Tibial artery (tissue), 4 donors: ENCODE measurements at regions not wholly inside any gene's neighbourhood (a gene's known extent, or its start where the extent isn't known, plus 50 kb on each side); places are given as distances from the start of the nearest gene placed in this dataset.
"Not testable (repeated sequence)": the region's sequence is repeated elsewhere in the genome, so short reads cannot be mapped to it uniquely, and the experiment has no call there.

ENCODE experiments used
- DNase-seq, 2 donors: peaks; one replicate each; pipeline ENCODE4 v3.0.0-alpha.2; 2019
- H3K27ac ChIP-seq, 2 donors: fragments of 200-600 bp; sonication (generic) in 1 of 2; 1 replicate in 1 of 2; 2 replicates in 1 of 2; pipeline ENCODE4 v1.5.1; 2018 to 2019; ENCODE audit warnings: mild to moderate bottlenecking in 1 of 2
- H3K27me3 ChIP-seq, 2 donors: fragments of 200-600 bp; sonication (generic) in 1 of 2; one replicate each; pipeline versions ENCODE4 v1.5.1 to v1.6.0; 2016 to 2019
- H3K36me3 ChIP-seq, 3 donors: fragments of 200-600 bp; sonication (generic) in 2 of 3; one replicate each; pipeline ENCODE4 v1.5.1; 2016 to 2019; ENCODE audit warnings: mild to moderate bottlenecking in 2 of 3
- H3K4me1 ChIP-seq, 4 donors: fragments of 200-600 bp; sonication (generic) in 2 of 4; 1 replicate in 3 of 4; 2 replicates in 1 of 4; pipeline ENCODE4 v1.5.1; 2016 to 2019
- H3K4me3 ChIP-seq, 2 donors: fragments of 200-600 bp; sonication (generic) in 1 of 2; 1 replicate in 1 of 2; 2 replicates in 1 of 2; pipeline ENCODE4 v1.5.1; 2018 to 2019; ENCODE audit warnings: mild to moderate bottlenecking in 2 of 2
- H3K9me3 ChIP-seq, 3 donors: fragments of 200-600 bp; sonication (generic) in 1 of 3; one replicate each; pipeline ENCODE4 v1.5.1; 2016 to 2019
- intact Hi-C: fragments of 100-400 bp; cut with DNase I; formaldehyde crosslinking; loops from one replicate; pipeline ENCODE4 v1.15.0; 2023; ENCODE audit warnings: low total_unique reads
- TF ChIP-seq, protein P1 (sequence below), 2 experiments: fragments of 200-600 bp in 1 of 2; fragments of 450-650 bp in 1 of 2; IDR thresholded peaks; one replicate each; pipeline ENCODE4 v1.5.1; 2017 to 2019; ENCODE audit warnings: antibody characterized with exemption in 2 of 2, mild to moderate bottlenecking in 1 of 2, moderate library complexity in 1 of 2

DNA sequence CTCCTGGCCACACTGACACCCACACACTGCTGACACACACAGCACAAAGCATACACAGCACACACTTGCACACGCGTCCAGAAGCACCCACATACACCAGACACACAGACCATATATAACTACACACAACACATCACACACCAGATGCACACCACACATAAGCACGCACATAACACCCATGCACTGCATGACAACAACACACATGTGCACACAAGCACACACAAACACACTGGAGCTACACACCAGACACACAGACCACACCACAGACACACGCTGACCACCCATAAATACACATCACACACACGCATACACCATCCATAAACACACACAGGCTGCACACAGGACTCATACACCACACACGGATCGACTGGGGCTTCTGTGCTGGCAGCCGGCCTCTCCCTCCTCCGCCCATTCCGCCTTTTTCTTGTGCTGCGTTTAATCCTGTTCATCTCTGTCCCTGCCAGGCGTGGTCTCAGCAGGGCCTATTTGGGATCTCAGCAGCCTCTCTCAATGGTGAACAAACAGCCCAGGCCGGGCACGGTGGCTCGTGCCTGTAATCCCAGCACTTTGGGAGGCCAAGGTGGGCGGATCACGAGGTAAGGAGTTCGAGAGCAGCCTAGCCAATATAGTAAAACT is 396.9 kb upstream of the MYT1L start:
- Histone ChIP-seq H3K9me3 (no peaks in the 10 kb centered on the region), H3K4me3 (no peak overlapping the region), H3K36me3 (no peaks in the 10 kb centered on the region), H3K27me3 (peaks cover 0 to 7% of the 10 kb centered on the region in 2 donors), H3K27ac (no peak overlapping the region), H3K4me1 (no peaks in the 10 kb centered on the region)
- TF ChIP-seq, protein P1, sequence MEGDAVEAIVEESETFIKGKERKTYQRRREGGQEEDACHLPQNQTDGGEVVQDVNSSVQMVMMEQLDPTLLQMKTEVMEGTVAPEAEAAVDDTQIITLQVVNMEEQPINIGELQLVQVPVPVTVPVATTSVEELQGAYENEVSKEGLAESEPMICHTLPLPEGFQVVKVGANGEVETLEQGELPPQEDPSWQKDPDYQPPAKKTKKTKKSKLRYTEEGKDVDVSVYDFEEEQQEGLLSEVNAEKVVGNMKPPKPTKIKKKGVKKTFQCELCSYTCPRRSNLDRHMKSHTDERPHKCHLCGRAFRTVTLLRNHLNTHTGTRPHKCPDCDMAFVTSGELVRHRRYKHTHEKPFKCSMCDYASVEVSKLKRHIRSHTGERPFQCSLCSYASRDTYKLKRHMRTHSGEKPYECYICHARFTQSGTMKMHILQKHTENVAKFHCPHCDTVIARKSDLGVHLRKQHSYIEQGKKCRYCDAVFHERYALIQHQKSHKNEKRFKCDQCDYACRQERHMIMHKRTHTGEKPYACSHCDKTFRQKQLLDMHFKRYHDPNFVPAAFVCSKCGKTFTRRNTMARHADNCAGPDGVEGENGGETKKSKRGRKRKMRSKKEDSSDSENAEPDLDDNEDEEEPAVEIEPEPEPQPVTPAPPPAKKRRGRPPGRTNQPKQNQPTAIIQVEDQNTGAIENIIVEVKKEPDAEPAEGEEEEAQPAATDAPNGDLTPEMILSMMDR (IDR thresholded peaks at IDR 0.05), result no peak
- DNase-seq, result no peak
- intact Hi-C loops, result no loop called here

- intact Hi-C loops, result no loop called here
- no peak overlapping the region for H3K4me3 ChIP-seq
- peaks cover 0 to 7% of the 10 kb centered on the region in 2 donors for H3K27me3 ChIP-seq
- no peaks in the 10 kb centered on the region for H3K4me1 ChIP-seq
- H3K36me3 ChIP-seq, result no peaks in the 10 kb centered on the region
- no peak for DNase-seq
- no peaks in the 10 kb centered on the region for H3K9me3 ChIP-seq
- TF ChIP-seq, protein P1 (IDR thresholded peaks at IDR 0.05), result no peak
- H3K27ac ChIP-seq, result no peak overlapping the region
Observed at GRCh38 chr2:2726163-2726562, 395.1 kb upstream of the MYT1L start.

DNA sequence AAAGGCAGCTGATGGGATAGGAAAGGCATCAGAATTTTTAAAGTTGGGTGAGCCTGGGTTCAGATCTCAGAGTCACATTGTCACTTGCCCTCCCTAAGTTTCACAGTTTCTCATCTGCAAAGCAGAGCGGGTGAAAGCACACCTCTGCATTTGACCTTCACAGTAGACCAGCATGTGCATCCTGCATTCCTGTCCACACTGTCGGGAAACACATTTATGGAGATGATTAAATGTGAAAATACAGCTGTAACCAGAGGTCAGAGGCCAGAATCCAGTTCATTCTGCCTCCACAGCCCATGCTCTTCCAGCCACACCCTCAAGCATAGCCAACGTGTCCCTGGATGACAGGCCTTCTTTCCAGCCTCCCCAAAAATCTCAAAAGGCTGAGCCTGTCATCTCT is 392.0 kb upstream of the MYT1L start:
- H3K4me1 ChIP-seq, result no peaks in the 10 kb centered on the region
- no peak for DNase-seq

DNA sequence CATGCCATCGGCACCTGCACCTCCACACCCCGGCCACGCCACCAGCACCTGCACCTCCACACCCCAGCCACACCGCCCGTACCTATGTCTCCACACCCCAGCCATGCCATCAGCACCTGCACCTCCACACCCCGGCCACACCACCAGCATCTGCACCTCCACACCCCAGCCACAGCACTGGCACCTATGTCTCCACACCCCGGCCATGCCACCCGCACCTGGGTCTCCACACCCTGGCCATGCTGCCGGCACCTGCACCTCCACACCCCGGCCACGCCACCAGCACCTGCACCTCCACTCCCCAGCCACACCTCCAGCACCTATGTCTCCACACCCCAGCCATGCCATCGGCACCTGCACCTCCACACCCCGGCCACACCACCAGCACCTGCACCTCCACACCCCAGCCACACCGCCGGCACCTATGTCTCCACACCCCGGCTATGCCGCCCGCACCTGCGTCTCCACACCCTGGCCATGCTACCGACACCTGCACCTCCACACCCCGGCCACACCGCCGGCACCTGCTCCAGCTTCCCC is 390.3 kb upstream of the MYT1L start:
- H3K9me3 ChIP-seq, result no peaks in the 10 kb centered on the region
- no peaks in the 10 kb centered on the region for H3K27me3 ChIP-seq
- no peak overlapping the region for H3K4me3 ChIP-seq
- no peak for DNase-seq
- no peaks in the 10 kb centered on the region for H3K36me3 ChIP-seq
- no peak overlapping the region for H3K27ac ChIP-seq
- H3K4me1 ChIP-seq, result no peaks in the 10 kb centered on the region
- TF ChIP-seq, protein P1 (IDR thresholded peaks at IDR 0.05), result no peak
- intact Hi-C loops, result no loop called here

More for the DNA sequence above, 392.0 kb upstream of the MYT1L start:
- H3K27ac ChIP-seq, result no peak overlapping the region
- no peaks in the 10 kb centered on the region for H3K9me3 ChIP-seq
- H3K36me3 ChIP-seq, result no peaks in the 10 kb centered on the region
- H3K4me3 ChIP-seq, result no peak overlapping the region
- intact Hi-C loops, result no loop called here
- TF ChIP-seq, protein P1 (IDR thresholded peaks at IDR 0.05), result no peak
- H3K27me3 ChIP-seq, result peaks cover 0 to 7% of the 10 kb centered on the region in 2 donors

DNA sequence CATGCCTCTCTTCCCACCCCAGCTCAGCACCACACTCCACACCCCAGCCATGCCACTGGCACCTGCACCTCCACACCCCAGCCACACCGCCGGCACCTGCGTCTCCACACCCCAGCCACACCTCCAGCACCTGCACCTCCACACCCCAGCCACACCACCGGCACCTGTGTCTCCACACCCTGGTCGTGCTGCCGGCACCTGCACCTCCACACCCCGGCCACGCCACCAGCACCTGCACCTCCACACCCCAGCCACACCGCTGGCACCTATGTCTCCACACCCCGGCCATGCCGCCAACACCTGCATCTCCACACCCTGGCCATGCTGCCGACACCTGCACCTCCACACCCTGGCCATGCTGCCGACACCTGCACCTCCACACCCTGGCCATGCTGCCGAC is 389.7 kb upstream of the MYT1L start:
- H3K27ac ChIP-seq, H3K27me3 ChIP-seq, H3K9me3 ChIP-seq, intact Hi-C loops, H3K4me1 ChIP-seq, H3K36me3 ChIP-seq, DNase-seq, H3K4me3 ChIP-seq: not testable (repeated sequence)

- intact Hi-C loops, result no loop called here
- Histone ChIP-seq H3K27ac (no peak overlapping the region), H3K9me3 (no peaks in the 10 kb centered on the region), H3K36me3 (no peaks in the 10 kb centered on the region), H3K4me3 (no peak overlapping the region), H3K4me1 (no peaks in the 10 kb centered on the region), H3K27me3 (no peaks in the 10 kb centered on the region)
- DNase-seq, result no peak
- TF ChIP-seq, protein P1 (IDR thresholded peaks at IDR 0.05), result no peak
Observed at GRCh38 chr2:2720351-2720750, 389.3 kb upstream of the MYT1L start.
